Stomach (tissue), 8 donors: ENCODE measurements at regions not wholly inside any gene's neighbourhood (a gene's known extent, or its start where the extent isn't known, plus 50 kb on each side); places are given as distances from the start of the nearest gene placed in this dataset.

ENCODE experiments used
- DNase-seq, 2 donors: peaks; one replicate each; pipeline versions ENCODE4 v3.0.0 to v3.0.0-alpha.2; 2013 to 2019
- H3K27ac ChIP-seq, 5 donors: fragments of 200-600 bp in 4 of 5; sonication (generic) in 4 of 5; one replicate each; pipeline ENCODE4 v1.5.1; 2013 to 2019; ENCODE audit warnings: mild to moderate bottlenecking in 1 of 5, moderate library complexity in 1 of 5
- H3K27me3 ChIP-seq, 3 donors: fragments of 200-600 bp; sonication (generic); one replicate each; pipeline ENCODE4 v1.5.1; 2017 to 2019; ENCODE audit warnings: mixed run types in 1 of 3
- H3K36me3 ChIP-seq, 4 donors: fragments of 200-600 bp; sonication (generic); 1 replicate in 3 of 4; 2 replicates in 1 of 4; pipeline ENCODE4 v1.5.1; 2016 to 2019
- H3K4me1 ChIP-seq, 4 donors: fragments of 200-600 bp; sonication (generic); one replicate each; pipeline ENCODE4 v1.5.1; 2016 to 2019
- H3K4me3 ChIP-seq, 4 donors: fragments of 200-600 bp; sonication (generic) in 3 of 4; one replicate each; pipeline ENCODE4 v1.5.1; 2016 to 2019; ENCODE audit warnings: mild to moderate bottlenecking in 1 of 4
- H3K9me3 ChIP-seq, 4 donors: fragments of 200-600 bp; sonication (generic); one replicate each; pipeline ENCODE4 v1.5.1; 2016 to 2019
- EP300 ChIP-seq: sonication (generic); formaldehyde crosslinking; IDR thresholded peaks from one replicate; pipeline ENCODE4 v1.6.1; 2017; ENCODE audit warnings: antibody characterized with exemption
- POLR2A ChIP-seq, 4 donors: fragments of 450-650 bp; IDR thresholded peaks; one replicate each; pipeline ENCODE4 v1.6.1; 2016; ENCODE audit warnings: antibody characterized with exemption in 4 of 4, control low read depth in 2 of 4, mild to moderate bottlenecking in 1 of 4, moderate library complexity in 1 of 4
- POLR2AphosphoS5 ChIP-seq, 3 donors: sonication (generic); formaldehyde crosslinking; IDR thresholded peaks; one replicate each; pipeline ENCODE4 v1.6.1; 2016; ENCODE audit warnings: antibody characterized with exemption in 3 of 3
- WGBS, 5 donors: extraction: QIAGEN DNeasy Blood & Tissue Kit in 3 of 5; methylation state at CpG; one replicate each; pipeline versions ENCODE4 v1.1.5 to v1.1.7; 2013 to 2018; 5-methylcytosine and 5-hydroxymethylcytosine counted together
- intact Hi-C: fragments of 100-400 bp; cut with DNase I; formaldehyde crosslinking; loops from one replicate; pipeline ENCODE4 v1.15.1; 2023; ENCODE audit warnings: low total_unique reads
- TF ChIP-seq, protein P1 (sequence below), 7 experiments: fragments of 450-650 bp in 4 of 7; fragments of 200-600 bp in 3 of 7; sonication (generic) in 3 of 7; IDR thresholded peaks; one replicate each; pipeline ENCODE4 v1.5.1; 2016 to 2019; ENCODE audit warnings: antibody characterized with exemption in 7 of 7, control low read depth in 2 of 7, mild to moderate bottlenecking in 1 of 7
- donor health status: healthy with polysubstance abuse.
- donor health status: Bipolar disorder and iron deficiency.
- donor health status: healthy.

DNA sequence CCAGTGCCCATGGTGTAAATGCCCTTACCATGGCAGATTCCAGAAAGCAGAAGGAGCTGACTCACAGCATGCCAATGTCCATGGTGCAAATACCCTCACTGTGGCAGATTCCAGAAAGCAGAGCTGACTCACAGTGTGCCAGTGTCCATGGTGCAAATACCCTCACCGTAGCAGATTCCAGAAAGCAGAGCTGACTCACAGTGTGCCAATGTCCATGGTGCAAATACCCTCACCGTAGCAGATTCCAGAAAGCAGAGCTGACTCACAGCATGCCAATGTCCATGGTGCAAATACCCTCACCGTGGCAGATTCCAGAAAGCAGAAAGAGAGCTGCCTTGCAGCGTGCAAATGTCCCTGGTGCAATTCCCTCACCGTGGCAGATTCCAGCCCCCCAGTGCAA is 163.8 kb upstream of the SOX1 start:
- WGBS, 5 donors, result 68 to 86% (median 79%) methylated on average over 4 to 5 of the region's 5 CpGs
- intact Hi-C loops, result no loop called here
- no peak for DNase-seq

DNA sequence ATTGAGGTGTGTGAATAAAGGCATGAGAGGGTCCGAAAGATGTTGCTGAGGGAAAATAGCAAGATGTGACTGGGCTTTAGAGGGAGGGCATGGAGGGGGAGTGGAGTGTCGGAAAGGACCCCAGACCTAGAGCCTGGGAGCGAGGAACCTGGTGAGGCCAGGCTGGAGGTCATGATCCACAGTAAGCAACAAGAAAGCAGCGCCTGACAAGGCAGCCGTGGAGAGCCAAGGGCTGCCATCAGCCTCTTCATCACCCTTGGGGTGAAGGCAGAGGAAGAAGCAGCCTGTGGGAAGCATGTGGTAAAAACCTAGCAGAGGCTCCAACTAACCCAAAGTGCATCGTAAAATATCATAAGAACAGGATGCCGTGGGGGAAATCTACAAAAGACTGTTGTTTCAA is 162.8 kb upstream of the SOX1 start:
- H3K27me3 ChIP-seq, result peaks cover 0 to 40% (median 0%) of the 10 kb centered on the region in 3 donors
- H3K27ac ChIP-seq, result no peak overlapping the region
- H3K4me1 ChIP-seq, result no peaks in the 10 kb centered on the region
- intact Hi-C loops, result no loop called here
- no peak for DNase-seq
- no peak for TF ChIP-seq POLR2AphosphoS5 (IDR thresholded peaks at IDR 0.05)
- TF ChIP-seq POLR2A (IDR thresholded peaks at IDR 0.05), result no peak
- no peak for TF ChIP-seq EP300
- TF ChIP-seq, protein P1, sequence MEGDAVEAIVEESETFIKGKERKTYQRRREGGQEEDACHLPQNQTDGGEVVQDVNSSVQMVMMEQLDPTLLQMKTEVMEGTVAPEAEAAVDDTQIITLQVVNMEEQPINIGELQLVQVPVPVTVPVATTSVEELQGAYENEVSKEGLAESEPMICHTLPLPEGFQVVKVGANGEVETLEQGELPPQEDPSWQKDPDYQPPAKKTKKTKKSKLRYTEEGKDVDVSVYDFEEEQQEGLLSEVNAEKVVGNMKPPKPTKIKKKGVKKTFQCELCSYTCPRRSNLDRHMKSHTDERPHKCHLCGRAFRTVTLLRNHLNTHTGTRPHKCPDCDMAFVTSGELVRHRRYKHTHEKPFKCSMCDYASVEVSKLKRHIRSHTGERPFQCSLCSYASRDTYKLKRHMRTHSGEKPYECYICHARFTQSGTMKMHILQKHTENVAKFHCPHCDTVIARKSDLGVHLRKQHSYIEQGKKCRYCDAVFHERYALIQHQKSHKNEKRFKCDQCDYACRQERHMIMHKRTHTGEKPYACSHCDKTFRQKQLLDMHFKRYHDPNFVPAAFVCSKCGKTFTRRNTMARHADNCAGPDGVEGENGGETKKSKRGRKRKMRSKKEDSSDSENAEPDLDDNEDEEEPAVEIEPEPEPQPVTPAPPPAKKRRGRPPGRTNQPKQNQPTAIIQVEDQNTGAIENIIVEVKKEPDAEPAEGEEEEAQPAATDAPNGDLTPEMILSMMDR (IDR thresholded peaks at IDR 0.05), result no peak
- 79 to 91% (median 84%) methylated on average over 7 of the region's 7 CpGs for WGBS, 5 donors
- no peaks in the 10 kb centered on the region for H3K36me3 ChIP-seq
- no peaks in the 10 kb centered on the region for H3K9me3 ChIP-seq
- H3K4me3 ChIP-seq, result no peak overlapping the region

More for the DNA sequence above, 163.8 kb upstream of the SOX1 start:
- Histone ChIP-seq H3K4me1 (no peaks in the 10 kb centered on the region), H3K9me3 (no peaks in the 10 kb centered on the region), H3K36me3 (no peaks in the 10 kb centered on the region), H3K4me3 (no peak overlapping the region), H3K27ac (no peak overlapping the region), H3K27me3 (peaks cover 0 to 44% (median 0%) of the 10 kb centered on the region in 3 donors)
- TF ChIP-seq, protein P1 (IDR thresholded peaks at IDR 0.05), result no peak
- TF ChIP-seq POLR2A (IDR thresholded peaks at IDR 0.05) (no peak), EP300 (no peak), POLR2AphosphoS5 (IDR thresholded peaks at IDR 0.05) (no peak)

DNA sequence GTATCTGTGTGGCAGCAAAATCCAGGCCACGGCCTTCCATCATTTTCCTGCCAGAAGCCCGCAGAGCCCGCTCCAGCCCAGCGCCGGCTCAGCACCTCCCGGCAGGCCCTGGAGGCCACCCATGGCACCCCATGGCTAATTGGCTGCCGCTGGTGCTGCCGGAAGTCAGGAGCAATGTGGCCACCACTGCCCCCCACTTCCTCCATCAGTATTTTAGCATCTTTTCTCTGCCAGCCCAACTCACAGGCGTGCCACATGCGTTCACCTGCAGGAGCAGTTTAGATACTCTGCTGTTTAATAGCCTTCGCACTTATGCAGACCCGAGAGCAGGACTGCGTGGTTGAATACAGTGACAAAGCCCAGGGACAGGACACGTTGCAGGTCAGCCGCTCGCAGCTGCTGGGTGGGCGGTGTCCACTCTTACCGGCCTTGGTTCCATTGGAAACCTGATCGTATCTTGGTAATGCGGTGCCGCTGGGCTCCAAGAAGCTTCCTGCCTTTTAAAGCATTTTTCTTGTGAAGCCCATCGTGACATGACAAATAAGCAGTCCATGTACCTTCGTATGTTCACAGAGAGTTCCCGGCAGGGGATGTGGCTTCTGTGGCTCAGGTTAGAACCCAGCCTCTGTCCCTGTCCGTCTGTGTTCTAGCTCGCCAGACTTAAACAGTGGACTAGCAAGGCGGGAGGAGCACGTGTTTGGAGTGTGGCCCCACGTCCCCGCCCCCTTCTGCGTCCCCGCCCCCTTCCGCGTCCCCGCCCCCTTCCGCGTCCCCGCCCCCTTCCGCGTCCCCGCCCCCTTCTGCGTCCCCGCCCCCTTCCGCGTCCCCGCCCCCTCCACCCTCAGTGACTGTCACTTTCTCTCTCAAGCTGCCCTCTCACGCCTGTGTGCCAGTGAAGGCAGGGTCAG is 162.0 kb upstream of the SOX1 start:
- DNase-seq, result no peak
- Histone ChIP-seq H3K4me1 (no peaks in the 10 kb centered on the region), H3K36me3 (no peaks in the 10 kb centered on the region), H3K27me3 (peaks cover 0 to 34% (median 0%) of the 10 kb centered on the region in 3 donors), H3K9me3 (no peaks in the 10 kb centered on the region), H3K4me3 (no peak overlapping the region), H3K27ac (no peak overlapping the region)
- intact Hi-C loops, result no loop called here
- 85 to 90% (median 89%) methylated on average over 39 to 47 of the region's 47 CpGs for WGBS, 5 donors
- TF ChIP-seq POLR2AphosphoS5 (IDR thresholded peaks at IDR 0.05), result no peak
- TF ChIP-seq EP300, result no peak
- TF ChIP-seq, protein P1 (IDR thresholded peaks at IDR 0.05), result no peak
- no peak for TF ChIP-seq POLR2A (IDR thresholded peaks at IDR 0.05)

DNA sequence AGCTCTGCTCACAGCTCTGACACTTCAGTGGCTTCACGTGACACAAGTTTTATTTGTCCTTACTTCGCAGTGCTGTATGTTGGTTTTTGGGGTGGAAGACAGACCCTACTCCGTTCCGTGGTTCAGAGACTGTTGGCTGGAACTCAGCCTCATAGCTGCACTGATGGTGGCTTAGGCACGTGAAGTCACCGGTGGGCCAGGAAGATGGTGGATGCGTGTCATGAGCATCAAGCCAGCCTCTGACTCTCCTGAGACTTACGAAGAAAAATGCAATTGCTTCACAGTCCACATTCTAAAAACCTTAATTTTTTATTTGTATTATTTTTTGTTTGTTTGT is 161.4 kb upstream of the SOX1 start:
- intact Hi-C loops, result no loop called here
- Histone ChIP-seq H3K27me3 (peaks cover 0 to 27% (median 0%) of the 10 kb centered on the region in 3 donors), H3K36me3 (no peaks in the 10 kb centered on the region), H3K27ac (no peak overlapping the region), H3K4me1 (no peaks in the 10 kb centered on the region), H3K9me3 (no peaks in the 10 kb centered on the region), H3K4me3 (no peak overlapping the region)
- DNase-seq, result no peak
- no peak for TF ChIP-seq EP300
- TF ChIP-seq, protein P1 (IDR thresholded peaks at IDR 0.05), result no peak
- 91 to 94% (median 94%) methylated on average over 8 of the region's 8 CpGs for WGBS, 5 donors
